ENCODE measurements at regions not wholly inside any gene's neighbourhood (a gene's known extent, or its start where the extent isn't known, plus 50 kb on each side); places are given as distances from the start of the nearest gene placed in this dataset.

DNA sequence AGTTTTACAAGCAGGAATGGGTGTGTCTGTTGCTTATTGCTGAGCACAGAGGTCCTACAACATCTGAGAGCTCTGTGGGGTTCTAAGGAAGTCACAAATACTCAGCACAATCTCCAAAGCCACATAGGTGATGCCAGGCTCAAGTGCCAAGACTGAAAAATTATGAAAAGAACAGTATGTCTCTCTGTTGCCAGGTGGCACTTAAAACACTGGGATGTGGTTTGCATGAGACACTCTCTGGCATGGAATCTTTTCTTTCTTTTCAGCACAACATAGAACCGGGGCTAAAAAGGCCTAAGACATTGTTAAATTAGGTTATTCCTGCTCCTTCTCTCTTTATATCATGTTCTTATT is 127.3 kb upstream of the PRICKLE2 start:
- DNase-seq = no peak

DNA sequence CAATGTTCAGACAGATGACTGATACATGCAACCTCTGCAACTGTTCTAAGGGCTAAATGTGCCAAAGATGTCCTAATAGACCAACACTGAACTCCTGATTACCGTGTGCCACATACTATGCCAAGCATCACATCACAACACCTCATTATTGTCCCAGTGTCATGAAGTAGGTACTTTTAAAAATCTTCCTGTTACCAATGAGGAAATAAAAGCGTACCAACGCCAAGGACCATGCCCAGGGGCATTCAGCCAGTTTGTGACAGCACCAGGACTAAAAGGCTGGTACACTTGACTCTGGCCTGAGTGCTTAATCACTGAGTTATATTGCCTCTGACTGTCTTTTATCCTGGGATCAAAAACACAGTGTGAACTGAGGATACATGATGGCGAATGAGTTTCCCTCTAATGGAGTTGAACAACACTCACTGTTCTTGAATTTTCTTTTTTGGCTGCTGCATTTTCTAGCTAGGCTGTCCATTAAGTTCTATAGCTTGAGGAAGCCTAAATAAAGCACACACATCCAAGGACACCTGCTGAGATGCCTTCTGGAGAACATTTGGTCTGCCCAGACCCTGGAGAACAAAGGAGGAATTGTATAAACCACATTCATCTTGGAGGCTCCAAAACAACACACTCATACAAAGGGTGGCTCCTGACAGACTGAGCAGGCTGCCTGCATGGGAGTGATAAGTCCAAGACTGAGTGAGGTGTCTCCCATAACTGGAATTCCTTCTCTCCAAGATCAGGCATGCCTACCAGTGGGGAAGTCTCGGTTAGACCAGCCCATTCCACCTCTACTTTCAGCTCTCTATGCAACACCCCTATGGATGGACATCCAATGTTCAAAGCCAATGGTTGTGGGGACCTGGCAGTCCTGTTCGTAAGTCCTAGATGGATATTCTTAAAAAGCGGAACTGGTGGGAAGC is 126.7 kb upstream of the PRICKLE2 start:
- no peak for DNase-seq

DNA sequence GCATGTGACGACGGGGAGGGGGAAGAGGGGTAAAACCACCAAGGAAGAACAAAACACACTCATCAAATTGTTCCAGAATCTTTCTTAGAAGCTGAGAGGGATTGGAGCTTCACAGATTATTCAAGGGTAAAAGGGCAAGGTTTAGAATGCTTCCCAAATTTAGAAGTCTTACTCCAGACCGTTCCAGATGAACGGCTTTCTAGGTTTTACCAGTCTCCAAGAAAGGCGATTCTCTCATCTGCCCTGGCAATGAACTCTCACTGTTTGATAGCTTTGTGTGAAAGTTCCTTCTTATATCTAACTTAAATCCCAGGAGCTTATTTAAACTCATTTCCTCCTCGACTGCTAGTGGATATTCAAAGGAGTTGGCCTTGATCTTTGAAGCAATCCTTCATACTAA is 124.3 kb upstream of the PRICKLE2 start:
- no peak for DNase-seq

DNA sequence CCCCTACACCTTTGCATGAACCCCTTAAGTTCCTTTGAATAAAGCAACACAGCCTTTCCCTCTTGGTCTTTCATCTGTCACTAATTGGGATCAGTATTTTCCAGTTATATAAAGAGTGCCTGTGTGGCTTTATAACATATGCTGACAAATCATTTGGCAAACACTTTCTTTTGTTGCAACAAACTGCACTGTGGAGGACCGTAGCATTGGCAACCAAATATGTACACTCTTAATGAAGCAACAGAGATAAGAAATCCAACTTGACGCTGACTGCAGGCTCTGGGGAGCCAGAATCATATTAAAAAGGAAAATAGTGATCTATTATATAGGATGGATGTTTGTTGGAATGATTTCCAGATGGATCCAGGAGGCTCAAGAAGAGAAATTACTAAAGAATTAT is 120.1 kb upstream of the PRICKLE2 start:
- no peak for DNase-seq

DNA sequence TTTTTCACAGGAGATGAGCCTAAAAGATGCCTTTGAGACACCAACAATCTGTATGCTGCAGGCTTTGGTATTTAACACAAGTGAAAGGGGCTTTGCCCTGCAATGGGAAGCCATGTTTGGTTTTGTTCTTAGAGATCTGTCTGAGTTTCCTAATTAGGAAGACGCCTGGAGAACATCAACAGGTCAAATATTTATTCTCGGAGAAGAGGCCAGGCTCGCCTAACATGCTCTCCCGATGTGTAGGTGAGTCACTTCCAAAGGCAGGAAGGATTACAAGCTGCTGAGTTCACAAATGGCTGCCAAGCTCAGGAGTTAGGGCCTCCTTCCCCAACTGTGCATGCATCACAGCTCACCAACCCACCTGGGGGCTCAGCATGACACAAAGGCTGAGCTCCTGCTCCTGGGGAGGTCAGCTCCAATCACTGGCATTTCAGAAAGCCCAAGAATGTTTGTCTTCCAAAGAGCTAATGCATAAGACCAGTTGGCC is 119.5 kb upstream of the PRICKLE2 start:
- DNase-seq = no peak

DNA sequence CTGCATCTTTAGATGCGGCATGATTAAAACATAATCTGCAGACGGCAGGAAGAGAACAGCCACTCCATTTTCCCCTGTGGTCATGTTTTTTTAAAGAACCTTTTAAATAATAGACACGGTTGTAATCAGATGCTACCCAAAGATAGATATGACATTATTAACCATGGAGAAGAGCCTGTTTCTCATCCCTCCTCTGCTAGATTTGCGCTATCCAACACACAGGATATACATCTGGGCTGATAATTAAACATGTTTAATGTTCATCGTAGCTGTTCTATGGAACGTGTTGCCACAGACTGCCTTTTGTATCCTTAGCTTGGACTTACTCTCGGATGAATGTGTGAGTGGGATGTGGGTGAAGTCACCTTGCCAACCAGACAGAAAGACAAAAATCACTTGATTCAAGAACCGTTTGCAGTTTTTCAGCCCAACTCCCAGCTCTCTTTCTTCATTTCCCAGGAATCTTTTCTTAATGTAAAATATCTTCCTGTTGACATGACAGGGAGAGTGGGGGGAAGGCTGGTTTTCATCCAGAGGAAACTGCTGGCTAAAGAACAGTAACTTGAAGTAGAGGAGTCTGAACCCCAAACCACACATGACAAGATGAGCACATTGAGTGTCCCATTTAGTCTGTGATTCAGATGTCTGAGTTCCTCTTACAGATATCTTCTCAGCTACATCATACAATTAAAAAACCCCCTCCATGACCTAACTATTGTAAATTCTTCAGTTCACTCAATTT is 118.6 kb upstream of the PRICKLE2 start:
- no peak for DNase-seq

DNA sequence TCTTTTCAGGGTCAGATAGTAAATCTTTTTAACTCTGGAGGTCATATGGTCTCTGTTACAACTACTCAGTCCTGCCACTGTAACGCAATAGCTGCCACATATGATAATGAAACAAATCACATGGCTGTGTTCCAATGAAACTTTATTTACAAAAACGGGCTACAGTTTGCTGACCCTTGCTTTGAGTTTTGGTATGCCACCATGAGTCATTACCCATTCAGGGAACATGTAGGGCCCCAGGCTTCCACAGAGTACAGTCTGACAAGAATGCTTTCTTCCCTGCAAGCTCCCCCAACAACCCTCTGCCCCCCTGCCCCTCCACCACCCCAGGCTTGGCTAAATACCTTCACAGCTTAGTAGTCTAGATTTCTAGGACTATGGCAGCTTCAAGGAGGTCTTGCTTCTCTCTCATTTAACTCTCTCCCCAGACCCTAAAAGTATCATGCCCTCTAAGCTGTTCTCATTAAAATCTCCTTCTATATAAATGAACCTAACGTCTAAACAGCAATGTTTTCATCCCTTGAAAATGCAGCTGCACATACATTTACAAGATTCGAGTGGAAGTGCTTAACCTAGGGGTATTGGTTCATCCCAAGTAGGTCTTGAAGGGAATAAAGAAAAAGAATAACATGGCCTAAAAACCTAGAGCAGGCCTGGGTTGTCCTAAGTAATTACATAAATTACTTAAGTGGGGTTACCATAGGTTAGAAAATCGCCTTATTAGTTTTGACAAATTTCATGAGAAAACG is 117.8 kb upstream of the PRICKLE2 start:
- no peak for DNase-seq

DNA sequence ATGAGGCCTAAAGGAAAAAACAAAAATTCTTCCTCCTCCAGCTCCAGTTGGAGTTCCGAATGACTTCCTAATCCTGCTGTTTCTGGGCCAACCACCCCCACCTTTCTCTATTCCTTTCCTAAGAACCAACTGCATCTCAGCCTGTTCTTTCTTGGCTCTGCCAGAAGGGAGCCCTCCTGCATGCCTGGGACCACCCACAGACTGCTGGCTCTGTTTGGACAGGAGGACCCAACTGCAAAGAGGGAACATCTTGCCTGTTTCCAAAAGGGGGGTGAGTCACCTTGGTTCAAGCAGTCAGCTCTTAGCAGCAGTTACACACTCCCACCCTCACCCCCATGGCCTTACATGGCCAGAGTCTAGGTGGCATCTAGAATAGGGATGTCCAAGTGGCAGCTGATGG is 116.0 kb upstream of the PRICKLE2 start:
- no peak for DNase-seq

DNA sequence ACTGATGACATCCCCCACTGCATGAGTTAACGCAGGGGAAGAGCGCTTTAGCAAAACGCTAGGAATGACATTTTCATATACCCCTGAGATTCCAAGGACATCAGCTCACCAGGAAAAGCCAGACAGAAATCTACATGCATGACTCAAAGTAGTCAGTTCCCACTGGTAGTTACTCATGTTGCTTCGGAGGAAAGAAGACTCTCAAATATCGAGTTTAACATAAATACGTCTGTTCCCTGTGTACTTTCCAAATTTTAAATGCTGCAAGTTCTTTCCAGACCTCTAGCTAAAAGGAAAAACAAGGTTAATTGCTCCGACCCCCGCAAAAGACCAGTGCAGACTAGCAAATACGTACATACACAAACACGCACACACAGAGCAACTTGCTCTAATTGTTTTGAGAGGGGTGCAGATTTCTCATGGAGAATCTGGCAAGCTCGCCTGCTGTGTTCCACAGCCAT is 115.4 kb upstream of the PRICKLE2 start:
- no peak for DNase-seq

DNA sequence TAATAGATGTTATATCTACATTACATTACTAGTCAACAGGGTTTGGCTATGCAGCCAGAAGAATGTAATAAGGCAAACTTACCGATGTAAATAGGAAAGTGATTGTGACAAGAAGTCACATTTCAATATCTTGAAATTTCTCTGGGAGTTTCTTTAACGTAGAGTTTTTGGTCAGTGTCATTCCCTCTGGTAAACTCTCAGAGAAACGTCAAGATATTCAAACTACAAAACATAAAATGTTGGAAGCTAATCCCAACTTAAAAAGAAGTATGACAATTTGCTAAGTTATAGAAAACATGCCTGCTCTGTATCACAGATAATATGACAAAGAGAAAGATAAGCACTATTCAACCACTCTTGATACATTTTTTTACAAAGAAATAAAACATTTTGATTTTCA is 111.2 kb upstream of the PRICKLE2 start:
- DNase-seq = no peak

DNA sequence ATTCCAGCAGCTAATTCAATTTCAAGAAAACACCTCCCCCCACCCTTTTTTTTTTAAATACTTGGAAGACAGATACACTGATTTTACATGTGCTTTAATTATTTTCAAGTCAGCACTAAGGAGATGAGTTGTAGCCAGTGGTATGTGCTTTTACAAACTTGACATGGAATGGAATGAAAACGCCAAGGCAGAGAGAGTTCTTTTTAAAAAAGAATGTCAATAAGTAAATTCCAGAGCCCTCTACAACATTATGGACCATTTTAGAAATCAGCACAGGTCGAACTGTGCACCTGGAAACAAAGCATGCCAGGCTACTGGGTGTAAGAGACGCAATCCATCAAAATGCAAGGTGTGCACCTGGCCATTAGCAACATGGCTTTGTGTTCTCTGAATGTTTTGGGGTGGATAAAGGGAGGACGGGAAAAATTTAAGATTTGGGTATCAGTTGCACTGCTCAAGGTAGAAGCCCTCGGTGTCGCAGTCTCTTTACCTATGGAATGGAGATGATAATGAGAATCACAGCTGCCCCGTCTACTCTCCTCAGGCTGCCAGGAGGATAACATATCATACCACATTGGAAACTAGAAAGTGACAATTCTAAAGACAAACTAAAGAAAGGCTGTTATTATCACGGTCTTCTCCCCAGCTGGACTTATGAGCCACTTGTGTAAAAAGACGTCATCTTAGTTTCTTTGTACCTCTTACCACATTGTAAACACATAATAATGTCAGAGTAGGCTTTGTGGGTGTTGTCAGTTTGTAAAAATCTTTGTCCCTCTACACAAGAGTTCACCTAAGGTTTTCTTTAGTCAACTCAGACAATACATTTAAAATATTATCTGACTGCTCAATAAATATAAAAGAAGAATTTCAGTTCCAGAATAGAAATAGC is 107.4 kb upstream of the PRICKLE2 start:
- DNase-seq = no peak

DNA sequence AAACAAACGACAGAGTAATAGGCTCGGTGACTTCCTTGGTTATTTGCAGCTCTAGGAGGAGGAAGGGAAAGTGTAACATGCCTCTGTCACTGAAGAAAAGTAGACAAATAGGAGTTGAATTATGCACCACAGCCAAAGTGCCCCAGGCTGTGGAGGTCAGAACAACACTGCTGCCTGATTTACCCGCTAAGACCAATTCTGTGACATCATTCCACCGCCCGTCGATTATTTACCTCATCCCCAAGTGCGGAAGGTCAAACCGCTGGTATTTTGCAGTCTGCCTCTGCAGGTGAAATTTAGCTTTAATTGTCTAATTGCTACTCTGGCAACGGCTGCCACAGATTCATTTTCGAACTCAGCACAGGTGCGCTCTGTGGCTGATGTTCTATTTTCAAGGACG is 106.3 kb upstream of the PRICKLE2 start:
- DNase-seq = no peak

DNA sequence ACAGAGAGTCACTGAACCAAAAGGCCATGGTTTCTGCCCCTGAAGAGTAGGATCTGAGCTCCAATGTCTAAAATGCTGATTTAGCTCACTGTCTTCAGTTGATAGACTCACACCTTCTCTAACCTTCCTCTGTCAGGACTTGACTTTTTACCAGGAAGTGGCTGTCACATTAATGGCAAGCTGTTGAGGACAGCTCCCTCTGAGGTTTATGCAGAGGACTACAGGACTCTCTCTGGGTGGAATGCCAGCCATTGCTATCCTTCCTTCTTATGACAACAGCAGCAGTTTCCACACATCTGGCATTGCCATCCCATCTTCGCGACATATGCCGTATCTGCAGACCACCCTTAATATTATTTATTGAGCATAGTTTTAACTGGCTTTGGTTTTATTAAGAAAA is 103.8 kb upstream of the PRICKLE2 start:
- no peak for DNase-seq

DNA sequence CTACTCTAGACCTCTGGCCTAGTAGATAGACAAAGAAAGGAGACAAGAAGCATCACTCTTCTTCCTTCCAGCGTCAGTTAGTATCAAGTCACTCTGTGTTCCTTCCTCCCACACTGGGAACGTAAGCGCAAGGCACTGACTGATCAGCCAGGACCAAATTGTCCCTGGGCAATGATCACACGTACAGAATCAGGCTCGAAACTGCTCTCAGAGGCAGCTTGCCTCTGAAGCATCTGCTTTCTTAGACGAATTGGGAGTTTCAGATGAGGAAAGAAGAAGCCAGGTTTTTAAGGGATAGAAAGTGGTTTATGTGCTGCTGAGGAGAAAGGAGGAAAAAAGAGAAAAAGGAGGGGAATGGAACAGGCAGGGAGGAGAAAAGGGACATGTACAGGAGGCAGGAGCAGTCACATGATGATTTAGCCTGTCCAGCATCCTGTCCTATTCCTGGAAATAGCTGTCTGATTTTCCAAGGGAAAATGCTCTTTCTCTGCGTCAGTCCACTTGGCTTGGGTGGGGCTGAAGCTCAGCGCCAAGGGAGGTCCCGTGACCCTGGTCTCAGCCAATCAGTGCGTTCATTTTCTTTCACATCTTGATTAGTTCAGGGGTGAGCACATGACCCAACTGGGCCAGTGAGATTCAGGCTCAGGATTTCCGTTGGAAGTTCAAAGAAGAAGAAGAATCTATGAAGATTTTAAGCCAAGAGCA is 102.0 kb upstream of the PRICKLE2 start:
- DNase-seq = no peak

DNA sequence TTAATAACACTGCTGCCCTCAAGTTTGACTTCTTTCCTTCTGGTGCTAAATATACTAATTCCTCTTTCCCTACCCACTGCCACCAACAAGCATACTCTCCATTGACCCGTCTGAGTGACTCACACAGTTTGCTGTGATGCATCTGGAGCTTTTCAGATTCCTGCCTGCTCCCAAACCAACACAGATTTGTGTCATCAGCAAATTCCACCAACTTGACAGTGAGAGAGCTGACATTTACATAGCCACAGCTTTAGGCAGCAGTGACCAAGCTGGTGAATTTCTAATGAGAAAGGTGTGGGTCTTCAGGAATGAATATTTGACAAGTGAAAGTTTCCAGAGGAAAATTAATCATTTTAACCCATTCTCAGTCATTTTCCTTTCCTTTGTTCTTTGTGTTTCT is 96.5 kb upstream of the PRICKLE2 start:
- no peak for DNase-seq

DNA sequence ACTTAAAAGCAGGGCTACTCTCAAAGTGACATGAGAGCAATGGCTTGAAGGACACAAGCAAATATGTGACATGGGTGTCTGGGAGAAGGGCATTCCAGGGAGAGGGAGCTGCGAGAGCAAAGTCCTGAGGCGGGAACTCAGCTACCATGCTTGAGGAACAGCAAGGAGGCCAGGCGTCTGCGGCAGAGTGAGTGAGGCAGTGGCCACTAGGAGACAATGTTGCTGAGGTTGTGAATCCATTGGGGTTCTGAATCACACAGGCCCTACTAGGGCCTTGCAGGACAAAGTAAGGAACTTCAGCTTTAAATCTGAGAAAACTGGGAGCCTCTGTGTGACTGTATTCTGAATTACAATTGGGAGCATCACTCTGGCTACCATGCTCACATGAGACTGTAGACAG is 94.1 kb upstream of the PRICKLE2 start:
- DNase-seq = no peak

DNA sequence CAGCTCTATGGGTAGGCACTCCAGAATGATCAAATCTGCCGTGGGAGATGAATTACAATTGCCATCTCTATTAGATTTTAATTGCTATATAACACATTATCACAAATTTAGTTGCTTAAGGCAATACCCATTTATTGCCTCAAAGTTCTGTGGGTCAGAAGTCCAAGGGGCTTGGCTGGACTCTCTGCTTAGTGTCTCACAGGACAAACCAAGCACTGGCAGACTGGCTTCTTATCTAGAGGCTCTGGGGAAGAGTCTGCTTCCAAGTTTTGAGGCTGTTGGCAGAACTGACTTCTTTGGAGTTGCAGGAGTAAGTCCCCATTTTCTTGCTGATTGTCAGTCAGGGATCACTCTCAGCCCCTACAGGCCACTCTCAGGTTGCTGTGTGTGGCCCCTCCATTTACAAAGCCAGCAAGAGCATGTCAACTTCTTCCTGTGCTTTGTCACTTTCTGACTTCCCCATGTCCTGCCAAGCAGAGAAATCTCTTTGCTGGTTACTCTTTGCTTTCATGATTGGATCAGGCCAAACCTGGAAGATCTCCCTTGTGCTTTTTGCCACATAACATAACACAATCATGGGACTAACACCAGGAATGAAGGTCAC is 93.5 kb upstream of the PRICKLE2 start:
- no peak for DNase-seq

DNA sequence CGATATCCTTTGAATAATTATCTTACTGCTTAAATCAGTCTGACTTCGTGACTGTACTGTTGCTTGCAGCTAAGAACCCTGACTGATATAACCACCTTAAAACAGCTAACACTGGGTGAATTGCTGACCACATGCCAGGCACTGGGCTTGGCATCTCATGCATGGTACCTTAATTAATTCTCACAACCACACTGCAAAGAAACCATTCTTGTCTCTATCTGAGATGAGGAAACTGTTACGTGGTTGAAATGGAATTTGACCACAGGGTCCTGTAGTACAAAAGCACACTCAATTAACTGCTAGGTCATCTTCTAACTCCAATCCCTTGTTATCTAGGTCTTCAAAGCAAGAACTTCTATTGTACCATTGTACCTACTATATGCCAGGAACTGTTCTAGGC is 92.7 kb upstream of the PRICKLE2 start:
- DNase-seq = no peak

DNA sequence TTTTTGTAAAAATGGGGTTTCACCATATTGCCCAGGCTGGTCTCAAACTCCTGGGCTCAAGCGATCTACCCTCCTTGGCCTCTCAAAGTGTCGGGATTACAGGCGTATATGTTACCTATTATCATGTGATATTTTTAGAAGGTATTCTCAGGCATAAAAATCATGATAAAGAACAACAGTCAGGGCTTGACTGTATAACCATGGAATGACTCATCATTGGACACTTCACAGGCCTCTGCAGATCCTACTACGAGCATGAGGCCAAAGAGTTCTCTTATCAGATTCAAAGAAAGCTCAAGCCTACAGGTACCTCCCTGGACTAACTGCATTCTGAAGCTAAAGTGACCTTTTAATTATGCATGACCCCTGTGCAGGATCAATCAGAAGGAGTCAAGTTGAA is 91.7 kb upstream of the PRICKLE2 start:
- no peak for DNase-seq

DNA sequence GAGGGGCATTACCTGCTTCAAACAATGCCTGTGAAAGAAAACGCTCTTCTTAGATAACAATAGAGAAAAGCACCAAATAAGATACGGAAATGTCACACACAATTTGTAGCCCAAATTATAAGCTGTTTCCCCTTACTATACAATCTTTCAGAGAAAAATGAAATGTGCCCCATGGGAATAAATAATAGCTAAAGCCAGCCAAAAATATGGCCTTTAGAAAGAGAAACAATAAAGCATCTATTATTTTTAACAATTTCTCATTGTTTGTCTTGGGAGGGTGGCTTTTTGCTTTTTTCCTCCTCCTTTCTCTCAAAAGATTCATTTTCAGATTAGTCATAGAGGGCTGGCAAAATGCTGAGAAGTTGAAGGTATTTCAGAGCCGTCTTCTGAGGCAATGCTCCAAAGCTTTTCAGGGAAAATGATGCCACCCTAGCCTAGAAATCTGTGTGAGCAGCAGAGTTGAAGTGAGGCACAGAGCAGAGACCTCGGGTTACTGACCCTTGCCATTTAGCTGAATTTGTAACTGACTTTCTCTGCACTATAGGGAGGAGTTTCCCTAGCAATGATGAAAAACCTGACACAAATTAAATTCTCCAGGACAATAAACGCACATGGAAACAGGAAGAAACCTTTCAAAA is 86.3 kb upstream of the PRICKLE2 start:
- DNase-seq = no peak

DNA sequence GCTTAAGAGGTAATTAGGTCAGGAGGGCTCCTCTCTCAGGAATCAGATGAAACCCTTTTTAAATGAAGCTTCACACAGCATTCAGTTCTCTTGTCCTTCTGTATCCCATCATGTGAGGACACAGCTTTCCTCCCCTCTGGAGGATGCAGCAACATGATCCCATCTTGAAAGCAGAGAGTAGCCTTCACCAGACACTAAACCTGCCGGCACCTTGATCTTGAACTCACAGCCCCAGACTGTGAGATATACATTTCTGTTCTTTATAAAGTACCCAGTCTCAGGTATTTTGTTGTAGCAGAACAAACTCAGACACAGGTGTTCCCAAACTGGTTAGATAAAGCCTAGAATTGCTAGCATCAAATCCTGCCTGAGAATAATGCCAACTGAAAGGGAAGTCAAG is 83.7 kb upstream of the PRICKLE2 start:
- DNase-seq = no peak

All from midbrain (tissue), 1 donor.